GM06990 (cell line): ENCODE measurements at regions not wholly inside any gene's neighbourhood (a gene's known extent, or its start where the extent isn't known, plus 50 kb on each side); places are given as distances from the start of the nearest gene placed in this dataset.
"Not testable (repeated sequence)": the region's sequence is repeated elsewhere in the genome, so short reads cannot be mapped to it uniquely, and the experiment has no call there.

Experiments used
- DNase-seq: peaks from one replicate; pipeline ENCODE4 v3.0.0-alpha.2; 2011; ENCODE audit not compliant: insufficient read length; ENCODE audit errors: extremely low read depth
- H3K27me3 ChIP-seq: replicated peaks from 2 replicates; pipeline ENCODE4 v1.6.0; 2011; ENCODE audit warnings: low read length; ENCODE audit not compliant: control insufficient read depth, insufficient read depth
- H3K36me3 ChIP-seq: 2 replicates; pipeline ENCODE4 v1.5.1; 2011; ENCODE audit warnings: low read length; ENCODE audit not compliant: control insufficient read depth, insufficient read depth
- H3K4me3 ChIP-seq: replicated peaks from 2 replicates; pipeline ENCODE4 v1.5.1; 2011; ENCODE audit warnings: low read depth, mild to moderate bottlenecking, control low read depth, low read length
- TF ChIP-seq, protein P1 (sequence below): IDR thresholded peaks from 2 replicates; pipeline ENCODE4 v1.5.1; 2011; ENCODE audit warnings: low read length, control low read depth, mild to moderate bottlenecking, inconsistent platforms; ENCODE audit not compliant: insufficient read depth, poor library complexity, severe bottlenecking

GRCh38 chr4:59689149-59689548 lies 1511.0 kb upstream of the ADGRL3 start:
- DNase-seq: no peak
- Histone ChIP-seq H3K27me3 (no peaks in the 10 kb centered on the region), H3K36me3 (no peaks in the 10 kb centered on the region), H3K4me3 (no peak overlapping the region)
- TF ChIP-seq, protein P1, sequence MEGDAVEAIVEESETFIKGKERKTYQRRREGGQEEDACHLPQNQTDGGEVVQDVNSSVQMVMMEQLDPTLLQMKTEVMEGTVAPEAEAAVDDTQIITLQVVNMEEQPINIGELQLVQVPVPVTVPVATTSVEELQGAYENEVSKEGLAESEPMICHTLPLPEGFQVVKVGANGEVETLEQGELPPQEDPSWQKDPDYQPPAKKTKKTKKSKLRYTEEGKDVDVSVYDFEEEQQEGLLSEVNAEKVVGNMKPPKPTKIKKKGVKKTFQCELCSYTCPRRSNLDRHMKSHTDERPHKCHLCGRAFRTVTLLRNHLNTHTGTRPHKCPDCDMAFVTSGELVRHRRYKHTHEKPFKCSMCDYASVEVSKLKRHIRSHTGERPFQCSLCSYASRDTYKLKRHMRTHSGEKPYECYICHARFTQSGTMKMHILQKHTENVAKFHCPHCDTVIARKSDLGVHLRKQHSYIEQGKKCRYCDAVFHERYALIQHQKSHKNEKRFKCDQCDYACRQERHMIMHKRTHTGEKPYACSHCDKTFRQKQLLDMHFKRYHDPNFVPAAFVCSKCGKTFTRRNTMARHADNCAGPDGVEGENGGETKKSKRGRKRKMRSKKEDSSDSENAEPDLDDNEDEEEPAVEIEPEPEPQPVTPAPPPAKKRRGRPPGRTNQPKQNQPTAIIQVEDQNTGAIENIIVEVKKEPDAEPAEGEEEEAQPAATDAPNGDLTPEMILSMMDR: no peak

- H3K27me3 ChIP-seq: no peaks in the 10 kb centered on the region
- no peak for DNase-seq
- H3K36me3 ChIP-seq: no peaks in the 10 kb centered on the region
- TF ChIP-seq, protein P1: no peak
- H3K4me3 ChIP-seq: no peak overlapping the region
Observed at GRCh38 chr4:59695355-59696053, 1504.6 kb upstream of the ADGRL3 start.

- Histone ChIP-seq H3K27me3 (no peaks in the 10 kb centered on the region), H3K4me3 (no peak overlapping the region), H3K36me3 (no peaks in the 10 kb centered on the region)
- TF ChIP-seq, protein P1: no peak
- DNase-seq: no peak
Observed at GRCh38 chr4:59698041-59698440, 1502.1 kb upstream of the ADGRL3 start.

DNA sequence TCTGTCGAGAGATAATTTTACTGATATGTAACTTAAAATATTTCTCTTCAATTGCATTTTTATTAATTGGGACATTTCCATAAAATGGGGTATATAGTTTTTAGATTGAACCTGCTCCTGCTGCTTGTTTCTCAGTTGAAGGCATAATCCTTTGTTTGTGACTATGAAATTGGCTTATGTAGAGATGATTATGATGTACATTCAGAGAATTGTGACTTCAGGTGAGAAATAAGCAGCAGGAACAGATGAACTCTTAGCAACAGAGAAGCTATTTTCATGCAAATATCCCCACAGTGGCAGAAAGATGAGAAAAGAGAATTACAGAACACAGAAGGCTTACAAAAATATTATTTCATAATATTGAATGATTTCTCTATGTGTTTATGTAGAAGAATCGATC lies 1499.5 kb upstream of the ADGRL3 start:
- Histone ChIP-seq H3K36me3 (no peaks in the 10 kb centered on the region), H3K27me3 (no peaks in the 10 kb centered on the region), H3K4me3 (no peak overlapping the region)
- DNase-seq: no peak
- TF ChIP-seq, protein P1: no peak

DNA sequence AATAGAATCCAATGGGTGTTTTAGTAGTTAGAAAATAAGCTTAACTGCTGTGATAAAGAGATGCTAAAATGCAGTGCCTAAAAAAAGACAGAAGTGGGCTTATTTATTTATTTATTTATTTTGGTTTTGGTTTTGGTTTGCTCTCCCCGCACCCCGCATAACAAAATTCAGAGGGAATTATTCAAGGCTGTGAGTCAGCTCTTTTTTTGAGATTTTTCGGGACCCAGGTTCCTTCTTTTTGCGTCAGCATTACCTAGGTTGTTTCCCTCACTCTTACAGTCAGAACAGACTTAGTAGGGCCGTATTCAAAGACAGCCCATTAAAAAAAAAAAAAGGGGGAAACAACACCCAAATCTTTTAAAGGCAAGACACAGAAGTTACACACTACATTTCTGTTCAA lies 1495.5 kb upstream of the ADGRL3 start:
- DNase-seq: no peak
- H3K27me3 ChIP-seq: no peaks in the 10 kb centered on the region
- no peak overlapping the region for H3K4me3 ChIP-seq
- TF ChIP-seq, protein P1: no peak
- H3K36me3 ChIP-seq: no peaks in the 10 kb centered on the region

GRCh38 chr4:59712470-59712869 lies 1487.7 kb upstream of the ADGRL3 start:
- Histone ChIP-seq H3K27me3 (no peaks in the 10 kb centered on the region), H3K4me3 (no peak overlapping the region), H3K36me3 (no peaks in the 10 kb centered on the region)
- TF ChIP-seq, protein P1: no peak
- no peak for DNase-seq

GRCh38 chr4:59724286-59724685 lies 1475.8 kb upstream of the ADGRL3 start:
- not testable (repeated sequence) for DNase-seq, H3K36me3 ChIP-seq, H3K27me3 ChIP-seq, H3K4me3 ChIP-seq
